Neuron (in vitro differentiated cells): ENCODE measurements at regions not wholly inside any gene's neighbourhood (a gene's known extent, or its start where the extent isn't known, plus 50 kb on each side); places are given as distances from the start of the nearest gene placed in this dataset.

Experiments used
- H2AFZ ChIP-seq: one replicate; pipeline ENCODE4 v1.6.1; 2013; ENCODE audit warnings: low read depth, mild to moderate bottlenecking, inconsistent platforms, low read length, moderate library complexity
- H3K27me3 ChIP-seq: one replicate; pipeline ENCODE4 v1.6.1; 2013; ENCODE audit warnings: low read length; ENCODE audit not compliant: insufficient read depth
- H3K36me3 ChIP-seq: one replicate; pipeline ENCODE4 v1.6.1; 2013; ENCODE audit warnings: low read length; ENCODE audit not compliant: insufficient read depth
- H3K4me1 ChIP-seq: one replicate; pipeline ENCODE4 v1.6.1; 2013; ENCODE audit warnings: low read length; ENCODE audit not compliant: insufficient read depth
- H3K4me3 ChIP-seq: 2 replicates; pipeline ENCODE4 v1.5.1; 2013; ENCODE audit warnings: mild to moderate bottlenecking, low read length, moderate library complexity
- H3K9me3 ChIP-seq: one replicate; pipeline ENCODE4 v1.6.1; 2013; ENCODE audit warnings: low read length

- Histone ChIP-seq H3K4me3 (no peak overlapping the region), H3K27me3 (peaks cover 46% of the 10 kb centered on the region), H3K9me3 (no peaks in the 10 kb centered on the region), H3K36me3 (no peaks in the 10 kb centered on the region), H2AFZ (no peak overlapping the region), H3K4me1 (no peaks in the 10 kb centered on the region)
Observed at GRCh38 chr12:53803194-53803593, 51.4 kb upstream of the CISTR start.

GRCh38 chr12:53803703-53804102 is 51.9 kb upstream of the CISTR start:
- no peak overlapping the region for H3K4me3 ChIP-seq
- no peaks in the 10 kb centered on the region for H3K9me3 ChIP-seq
- no peaks in the 10 kb centered on the region for H3K4me1 ChIP-seq
- H2AFZ ChIP-seq: no peak overlapping the region
- no peaks in the 10 kb centered on the region for H3K36me3 ChIP-seq
- H3K27me3 ChIP-seq: peaks cover 49% of the 10 kb centered on the region

- Histone ChIP-seq H3K4me1 (no peaks in the 10 kb centered on the region), H3K9me3 (no peaks in the 10 kb centered on the region), H3K4me3 (no peak overlapping the region), H3K36me3 (no peaks in the 10 kb centered on the region), H3K27me3 (peaks cover 51% of the 10 kb centered on the region), H2AFZ (no peak overlapping the region)
Observed at GRCh38 chr12:53804429-53804828, 52.6 kb upstream of the CISTR start.

GRCh38 chr12:53805067-53805466 is 53.3 kb upstream of the CISTR start:
- peaks cover 55% of the 10 kb centered on the region for H3K27me3 ChIP-seq
- no peak overlapping the region for H2AFZ ChIP-seq
- H3K9me3 ChIP-seq: no peaks in the 10 kb centered on the region
- H3K36me3 ChIP-seq: no peaks in the 10 kb centered on the region
- H3K4me1 ChIP-seq: no peaks in the 10 kb centered on the region
- H3K4me3 ChIP-seq: no peak overlapping the region

- Histone ChIP-seq H3K4me3 (no peak overlapping the region), H3K4me1 (no peaks in the 10 kb centered on the region), H3K36me3 (no peaks in the 10 kb centered on the region), H2AFZ (no peak overlapping the region), H3K27me3 (peaks cover 61% of the 10 kb centered on the region), H3K9me3 (no peaks in the 10 kb centered on the region)
Observed at GRCh38 chr12:53805791-53806190, 54.0 kb upstream of the CISTR start.

- Histone ChIP-seq H3K4me1 (no peaks in the 10 kb centered on the region), H3K36me3 (no peaks in the 10 kb centered on the region), H3K27me3 (peaks cover 63% of the 10 kb centered on the region), H3K9me3 (no peaks in the 10 kb centered on the region), H3K4me3 (no peak overlapping the region), H2AFZ (no peak overlapping the region)
Observed at GRCh38 chr12:53806721-53807120, 54.9 kb upstream of the CISTR start.

- H3K4me1 ChIP-seq: no peaks in the 10 kb centered on the region
- peaks cover 62% of the 10 kb centered on the region for H3K27me3 ChIP-seq
- no peaks in the 10 kb centered on the region for H3K9me3 ChIP-seq
- H3K4me3 ChIP-seq: no peak overlapping the region
- no peaks in the 10 kb centered on the region for H3K36me3 ChIP-seq
- H2AFZ ChIP-seq: no peak overlapping the region
Observed at GRCh38 chr12:53807322-53807860, 55.6 kb upstream of the CISTR start.

- Histone ChIP-seq H3K4me3 (no peak overlapping the region), H3K27me3 (peaks cover 58% of the 10 kb centered on the region), H3K36me3 (no peaks in the 10 kb centered on the region), H3K9me3 (no peaks in the 10 kb centered on the region), H2AFZ (no peak overlapping the region), H3K4me1 (no peaks in the 10 kb centered on the region)
Observed at GRCh38 chr12:53808023-53808705, 56.4 kb upstream of the CISTR start.

- H3K9me3 ChIP-seq: no peaks in the 10 kb centered on the region
- H3K36me3 ChIP-seq: no peaks in the 10 kb centered on the region
- no peak overlapping the region for H3K4me3 ChIP-seq
- peaks cover 64% of the 10 kb centered on the region for H3K27me3 ChIP-seq
- no peaks in the 10 kb centered on the region for H3K4me1 ChIP-seq
- no peak overlapping the region for H2AFZ ChIP-seq
Observed at GRCh38 chr12:53809005-53809404, 57.2 kb upstream of the CISTR start.

- H2AFZ ChIP-seq: no peak overlapping the region
- peaks cover 54% of the 10 kb centered on the region for H3K27me3 ChIP-seq
- H3K4me1 ChIP-seq: no peaks in the 10 kb centered on the region
- H3K4me3 ChIP-seq: no peak overlapping the region
- no peaks in the 10 kb centered on the region for H3K36me3 ChIP-seq
- no peaks in the 10 kb centered on the region for H3K9me3 ChIP-seq
Observed at GRCh38 chr12:53810950-53811349, 59.2 kb upstream of the CISTR start.

GRCh38 chr12:53811606-53812005 is 59.8 kb upstream of the CISTR start:
- Histone ChIP-seq H3K36me3 (no peaks in the 10 kb centered on the region), H3K4me3 (no peak overlapping the region), H3K9me3 (no peaks in the 10 kb centered on the region), H3K27me3 (peaks cover 54% of the 10 kb centered on the region), H2AFZ (no peak overlapping the region), H3K4me1 (no peaks in the 10 kb centered on the region)

- peaks cover 47% of the 10 kb centered on the region for H3K27me3 ChIP-seq
- H3K9me3 ChIP-seq: no peaks in the 10 kb centered on the region
- H3K4me3 ChIP-seq: no peak overlapping the region
- no peak overlapping the region for H2AFZ ChIP-seq
- H3K4me1 ChIP-seq: no peaks in the 10 kb centered on the region
- no peaks in the 10 kb centered on the region for H3K36me3 ChIP-seq
Observed at GRCh38 chr12:53816360-53817020, 64.7 kb upstream of the CISTR start.

- Histone ChIP-seq H2AFZ (no peak overlapping the region), H3K4me3 (no peak overlapping the region), H3K9me3 (no peaks in the 10 kb centered on the region), H3K4me1 (no peaks in the 10 kb centered on the region), H3K36me3 (no peaks in the 10 kb centered on the region), H3K27me3 (peaks cover 43% of the 10 kb centered on the region)
Observed at GRCh38 chr12:53817021-53817389, 65.2 kb upstream of the CISTR start.
